Endothelial cell of umbilical vein (primary cell): ENCODE measurements at regions not wholly inside any gene's neighbourhood (a gene's known extent, or its start where the extent isn't known, plus 50 kb on each side); places are given as distances from the start of the nearest gene placed in this dataset.
"Not testable (repeated sequence)": the region's sequence is repeated elsewhere in the genome, so short reads cannot be mapped to it uniquely, and the experiment has no call there.

Source experiments
- BruUV-seq: library from RNA; stranded (reverse); fragments of 400-500 nt; replicated peaks from 2 replicates; lab custom pipeline; 2021; lab: Mats Ljungman, UMichigan
- CTCF ChIA-PET: fragments of 300-600, 350-600 bp; sonication (Branson Sonifier 250); formaldehyde crosslinking; loops from one replicate; lab custom pipeline; 2021; ENCODE audit warnings: antibody characterized with exemption, inconsistent platforms; lab: Charles Lee
- POLR2A ChIA-PET: fragments of 300-600, 350-600 bp; sonication (Branson Sonifier 250); formaldehyde crosslinking; loops from one replicate; lab custom pipeline; 2021; ENCODE audit warnings: antibody characterized with exemption, inconsistent platforms; lab: Charles Lee
- DNase-seq: peaks from one replicate; pipeline ENCODE4 v3.0.0-alpha.2; 2011; ENCODE audit warnings: low read depth, low spot score
- FAIRE-seq: peaks from 2 replicates; lab custom pipeline; 2011; peaks lifted over from hg19 to GRCh38; lab: Jason Lieb, UNC
- H2AFZ ChIP-seq: 2 replicates; pipeline ENCODE4 v1.6.0; 2012; ENCODE audit warnings: low read depth, low read length, control low read depth, inconsistent platforms
- H3K27ac ChIP-seq: 2 replicates; pipeline ENCODE4 v1.5.1; 2011; ENCODE audit warnings: low read depth, mild to moderate bottlenecking, control low read depth, low read length, moderate library complexity; ENCODE audit not compliant: insufficient read depth
- H3K27me3 ChIP-seq, 2 experiments: 2 replicates each; pipeline versions ENCODE4 v1.6.0 to v1.6.1; 2011; ENCODE audit warnings: low read length in 2 of 2, mixed read lengths in 1 of 2; ENCODE audit not compliant: control insufficient read depth in 2 of 2, insufficient read depth in 2 of 2
- H3K36me3 ChIP-seq, 2 experiments: 2 replicates in 1 of 2; 3 replicates in 1 of 2; pipeline ENCODE4 v1.5.1; 2011; ENCODE audit warnings: low read length in 2 of 2, mild to moderate bottlenecking in 1 of 2, moderate library complexity in 1 of 2; ENCODE audit not compliant: control insufficient read depth in 2 of 2, insufficient read depth in 2 of 2; ENCODE audit errors: extremely low read depth in 1 of 2
- H3K4me1 ChIP-seq: 3 replicates; pipeline ENCODE4 v1.5.1; 2011; ENCODE audit warnings: mild to moderate bottlenecking, low read length; ENCODE audit not compliant: control insufficient read depth, insufficient read depth; ENCODE audit errors: extremely low read depth
- H3K4me2 ChIP-seq: 2 replicates; pipeline ENCODE4 v1.6.1; 2011; ENCODE audit warnings: low read length, control low read depth, mixed read lengths; ENCODE audit not compliant: insufficient read depth
- H3K4me3 ChIP-seq, 3 experiments: fragments of 200-600 bp in 1 of 3; sonication (generic), shearing (Covaris generic) in 1 of 3; replicated peaks in 1 of 3; 2 replicates each; pipeline ENCODE4 v1.5.1; 2011 to 2016; ENCODE audit warnings: control low read depth in 3 of 3, low read length in 3 of 3, mild to moderate bottlenecking in 2 of 3, inconsistent platforms in 1 of 3, low read depth in 1 of 3, moderate library complexity in 1 of 3; ENCODE audit not compliant: insufficient read depth in 1 of 3
- H3K79me2 ChIP-seq: 2 replicates; pipeline ENCODE4 v1.6.0; 2012; ENCODE audit warnings: low read length, inconsistent platforms; ENCODE audit not compliant: control insufficient read depth, insufficient read depth
- H3K9ac ChIP-seq: replicated peaks from 2 replicates; pipeline ENCODE3; 2011; ENCODE audit warnings: low read length, control low read depth; ENCODE audit not compliant: insufficient read depth; ENCODE audit errors: extremely low read depth
- H3K9me1 ChIP-seq: replicated peaks from 3 replicates; pipeline ENCODE4 v1.6.0; 2011; ENCODE audit warnings: mild to moderate bottlenecking, low read length; ENCODE audit not compliant: control insufficient read depth, insufficient read depth; ENCODE audit errors: extremely low read depth
- H3K9me3 ChIP-seq: replicated peaks from 2 replicates; pipeline ENCODE4 v1.5.1; 2012; ENCODE audit warnings: low read length, inconsistent platforms; ENCODE audit not compliant: control insufficient read depth, insufficient read depth
- H4K20me1 ChIP-seq: replicated peaks from 2 replicates; pipeline ENCODE3; 2011; ENCODE audit warnings: mild to moderate bottlenecking, low read length; ENCODE audit not compliant: control insufficient read depth, insufficient read depth; ENCODE audit errors: extremely low read depth
- EZH2 ChIP-seq: IDR thresholded peaks from 2 replicates; pipeline ENCODE4 v1.6.1; 2012; ENCODE audit warnings: borderline replicate concordance, low read depth, mild to moderate bottlenecking, moderate library complexity, low read length, inconsistent platforms; ENCODE audit not compliant: severe bottlenecking
- FOS ChIP-seq: IDR thresholded peaks from 2 replicates; pipeline ENCODE4 v1.6.1; 2011; ENCODE audit warnings: mild to moderate bottlenecking, low read length, moderate library complexity, borderline replicate concordance; ENCODE audit not compliant: insufficient read depth
- GATA2 ChIP-seq: IDR thresholded peaks from 2 replicates; pipeline ENCODE4 v1.7.0; 2011; ENCODE audit warnings: low read depth, mild to moderate bottlenecking, moderate library complexity, mixed read lengths, low read length; ENCODE audit not compliant: insufficient read length, insufficient read depth
- JUN ChIP-seq: IDR thresholded peaks from 2 replicates; pipeline ENCODE4 v1.6.1; 2011; ENCODE audit warnings: borderline replicate concordance, low read depth; ENCODE audit not compliant: insufficient read length, insufficient read depth
- MYC ChIP-seq: IDR thresholded peaks from one replicate; pipeline ENCODE4 v1.6.1; 2011; ENCODE audit warnings: mild to moderate bottlenecking, low read depth, low read length
- POLR2A ChIP-seq: IDR thresholded peaks from 2 replicates; pipeline ENCODE4 v1.6.1; 2012; ENCODE audit warnings: low read depth, mild to moderate bottlenecking, control low read depth, low read length
- POLR2AphosphoS5 ChIP-seq: IDR thresholded peaks from 2 replicates; pipeline ENCODE4 v1.6.1; 2012; ENCODE audit warnings: low read depth, mild to moderate bottlenecking, control low read depth, low read length, moderate library complexity; ENCODE audit not compliant: insufficient read depth
- dilution Hi-C: fragments of 300-500 bp; cut with MboI; formaldehyde crosslinking; loops from one replicate; pipeline ENCODE4 v1.15.0; 2019; ENCODE audit warnings: low sequenced_read_pairs; ENCODE audit not compliant: extremely low pct_ligation_motif_present
- intact Hi-C: fragments of 100-400 bp; cut with micrococcal nuclease; formaldehyde crosslinking; loops from one replicate; pipeline ENCODE4 v1.10.0; 2022
- TF ChIP-seq, protein P1 (sequence below), 2 donors: IDR thresholded peaks; 1 replicate in 1 of 2; 2 replicates in 1 of 2; pipeline ENCODE4 v1.5.1; 2011; ENCODE audit warnings: low read length in 2 of 2, mild to moderate bottlenecking in 2 of 2, moderate library complexity in 2 of 2, control low read depth in 1 of 2, inconsistent platforms in 1 of 2, low read depth in 1 of 2; ENCODE audit not compliant: insufficient read depth in 1 of 2; ENCODE audit errors: extremely low read depth in 1 of 2
- TF ChIP-seq, protein P2 (sequence below): IDR thresholded peaks from 2 replicates; pipeline ENCODE4 v1.6.1; 2011; ENCODE audit not compliant: insufficient read depth, insufficient read length

DNA sequence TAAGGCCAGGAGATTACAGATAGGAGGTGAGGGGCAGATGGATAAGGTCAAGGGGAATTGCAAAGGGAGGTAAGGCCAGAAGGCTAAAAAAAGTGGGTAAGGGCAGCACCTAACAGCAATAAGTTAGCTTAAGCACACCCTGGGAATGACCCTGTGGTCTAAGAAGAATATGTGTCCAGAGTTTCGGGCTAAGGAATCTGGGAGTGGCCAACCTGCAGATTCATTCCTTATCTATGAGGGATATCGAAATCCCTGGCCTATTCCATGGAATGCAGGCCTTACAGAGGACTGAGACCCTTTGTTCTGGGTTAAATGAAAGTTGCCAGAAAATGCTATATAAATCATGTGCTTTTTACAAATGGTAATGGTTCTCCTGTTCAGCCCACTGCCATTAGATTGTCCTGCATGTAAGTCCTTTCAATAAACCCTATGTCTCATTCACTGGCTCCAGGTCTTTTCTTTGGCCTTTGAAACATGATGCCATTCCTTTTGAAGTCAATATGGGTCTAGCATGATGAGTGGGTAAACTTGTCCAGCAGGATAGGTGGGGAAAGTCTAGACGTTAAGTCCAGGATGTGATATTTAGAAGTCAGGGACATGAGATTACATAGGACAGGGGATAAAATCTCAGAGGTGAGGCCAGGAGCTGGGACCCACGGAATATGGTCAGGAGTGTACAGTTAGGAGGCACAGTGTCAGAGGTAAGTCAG is 226.2 kb downstream of the TACR3 start:
- dilution Hi-C loops, result no loop called here
- no peak for TF ChIP-seq GATA2
- no peak for TF ChIP-seq POLR2AphosphoS5
- no peak for TF ChIP-seq POLR2A
- no peak for TF ChIP-seq EZH2
- TF ChIP-seq MYC, result no peak
- no peak for TF ChIP-seq FOS
- TF ChIP-seq, protein P1, sequence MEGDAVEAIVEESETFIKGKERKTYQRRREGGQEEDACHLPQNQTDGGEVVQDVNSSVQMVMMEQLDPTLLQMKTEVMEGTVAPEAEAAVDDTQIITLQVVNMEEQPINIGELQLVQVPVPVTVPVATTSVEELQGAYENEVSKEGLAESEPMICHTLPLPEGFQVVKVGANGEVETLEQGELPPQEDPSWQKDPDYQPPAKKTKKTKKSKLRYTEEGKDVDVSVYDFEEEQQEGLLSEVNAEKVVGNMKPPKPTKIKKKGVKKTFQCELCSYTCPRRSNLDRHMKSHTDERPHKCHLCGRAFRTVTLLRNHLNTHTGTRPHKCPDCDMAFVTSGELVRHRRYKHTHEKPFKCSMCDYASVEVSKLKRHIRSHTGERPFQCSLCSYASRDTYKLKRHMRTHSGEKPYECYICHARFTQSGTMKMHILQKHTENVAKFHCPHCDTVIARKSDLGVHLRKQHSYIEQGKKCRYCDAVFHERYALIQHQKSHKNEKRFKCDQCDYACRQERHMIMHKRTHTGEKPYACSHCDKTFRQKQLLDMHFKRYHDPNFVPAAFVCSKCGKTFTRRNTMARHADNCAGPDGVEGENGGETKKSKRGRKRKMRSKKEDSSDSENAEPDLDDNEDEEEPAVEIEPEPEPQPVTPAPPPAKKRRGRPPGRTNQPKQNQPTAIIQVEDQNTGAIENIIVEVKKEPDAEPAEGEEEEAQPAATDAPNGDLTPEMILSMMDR (IDR thresholded peaks at IDR 0.05; ENCODE audit: extremely low read depth in 1 of 2, insufficient read depth in 1 of 2, low read depth in 1 of 2, low read length in 2 of 2), result no peak
- TF ChIP-seq, protein P2, sequence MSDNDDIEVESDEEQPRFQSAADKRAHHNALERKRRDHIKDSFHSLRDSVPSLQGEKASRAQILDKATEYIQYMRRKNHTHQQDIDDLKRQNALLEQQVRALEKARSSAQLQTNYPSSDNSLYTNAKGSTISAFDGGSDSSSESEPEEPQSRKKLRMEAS, result no peak
- no peak for TF ChIP-seq JUN
- no TSS peak for BruUV-seq
- FAIRE-seq (no peak), DNase-seq (no peak)
- no peak overlapping the region for H3K27ac ChIP-seq
- H3K9me3 ChIP-seq, result no peaks in the 10 kb centered on the region
- no peak overlapping the region for H3K4me3 ChIP-seq
- H3K36me3 ChIP-seq, result no peaks in the 10 kb centered on the region
- H3K79me2 ChIP-seq, result no peaks in the 10 kb centered on the region
- no peak overlapping the region for H3K9ac ChIP-seq
- ChIA-PET CTCF (no interaction called here), POLR2A (no interaction called here)
- H4K20me1 ChIP-seq, result no peaks in the 10 kb centered on the region
- H3K4me1 ChIP-seq, result no peaks in the 10 kb centered on the region
- no peaks in the 10 kb centered on the region for H3K27me3 ChIP-seq
- intact Hi-C loops, result no loop called here
- H3K4me2 ChIP-seq, result no peak overlapping the region
- H2AFZ ChIP-seq, result no peak overlapping the region
- H3K9me1 ChIP-seq, result no peaks in the 10 kb centered on the region

DNA sequence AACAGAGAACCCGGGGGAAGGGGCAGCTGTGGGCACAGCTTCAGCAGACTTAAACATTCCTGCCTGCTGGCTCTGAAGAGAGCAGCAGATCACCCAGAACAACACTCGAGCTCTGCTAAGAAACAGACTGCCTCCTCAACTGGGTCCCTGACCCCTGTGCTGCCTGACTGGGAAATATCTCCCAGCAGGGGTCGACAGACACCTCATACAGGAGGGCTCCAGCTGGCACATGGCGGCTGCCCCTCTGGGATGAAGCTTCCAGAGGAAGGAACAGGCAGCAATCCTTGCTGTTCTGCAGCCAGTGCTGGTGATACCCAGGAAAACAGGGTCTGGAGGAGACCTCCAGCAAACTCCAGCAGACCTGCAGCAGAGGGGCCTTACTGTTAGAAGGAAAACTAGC is 234.5 kb downstream of the TACR3 start:
- H2AFZ ChIP-seq, H3K4me1 ChIP-seq, H3K27me3 ChIP-seq, H4K20me1 ChIP-seq, intact Hi-C loops, dilution Hi-C loops, H3K36me3 ChIP-seq, H3K27ac ChIP-seq, H3K9ac ChIP-seq, POLR2A ChIA-PET, H3K9me3 ChIP-seq, DNase-seq, H3K79me2 ChIP-seq, H3K4me3 ChIP-seq, FAIRE-seq, H3K4me2 ChIP-seq, BruUV-seq, CTCF ChIA-PET, H3K9me1 ChIP-seq: not testable (repeated sequence)
